Keratinocyte (primary cell): ENCODE measurements at regions not wholly inside any gene's neighbourhood (a gene's known extent, or its start where the extent isn't known, plus 50 kb on each side); places are given as distances from the start of the nearest gene placed in this dataset.
"Not testable (repeated sequence)": the region's sequence is repeated elsewhere in the genome, so short reads cannot be mapped to it uniquely, and the experiment has no call there.

ENCODE experiments used
- DNase-seq: peaks from one replicate; pipeline ENCODE4 v3.0.0-alpha.2; 2011; ENCODE audit warnings: low read depth, missing footprints, low spot score
- FAIRE-seq: peaks from 2 replicates; lab custom pipeline; 2011; peaks lifted over from hg19 to GRCh38; lab: Jason Lieb, UNC
- H2AFZ ChIP-seq: 2 replicates; pipeline ENCODE4 v1.6.0; 2012; ENCODE audit warnings: low read length, control low read depth, inconsistent platforms; ENCODE audit not compliant: control insufficient read depth
- H3K27ac ChIP-seq: 2 replicates; pipeline ENCODE4 v1.5.1; 2011; ENCODE audit warnings: low read length; ENCODE audit not compliant: control insufficient read depth, insufficient read depth
- H3K27me3 ChIP-seq: 3 replicates; pipeline ENCODE4 v1.6.0; 2011; ENCODE audit warnings: low read length; ENCODE audit not compliant: control insufficient read depth, insufficient read depth; ENCODE audit errors: extremely low read depth
- H3K36me3 ChIP-seq, 2 experiments: 2 replicates in 1 of 2; 3 replicates in 1 of 2; pipeline ENCODE4 v1.5.1; 2011; ENCODE audit warnings: low read length in 2 of 2, mild to moderate bottlenecking in 1 of 2; ENCODE audit not compliant: control insufficient read depth in 2 of 2, insufficient read depth in 2 of 2; ENCODE audit errors: extremely low read depth in 1 of 2
- H3K4me1 ChIP-seq: 3 replicates; pipeline ENCODE4 v1.5.1; 2011; ENCODE audit warnings: low read length; ENCODE audit not compliant: control insufficient read depth, insufficient read depth; ENCODE audit errors: extremely low read depth
- H3K4me2 ChIP-seq: 3 replicates; pipeline ENCODE4 v1.6.0; 2011; ENCODE audit warnings: low read depth, low read length; ENCODE audit not compliant: control insufficient read depth, insufficient read depth; ENCODE audit errors: extremely low read depth
- H3K4me3 ChIP-seq, 3 experiments: fragments of 200-600 bp in 1 of 3; sonication (generic) in 1 of 3; 2 replicates in 2 of 3; 3 replicates in 1 of 3; pipeline ENCODE4 v1.5.1; 2011 to 2016; ENCODE audit warnings: low read length in 3 of 3, mild to moderate bottlenecking in 3 of 3, control low read depth in 2 of 3, inconsistent platforms in 1 of 3, low read depth in 1 of 3, mixed read lengths in 1 of 3, mixed run types in 1 of 3, moderate library complexity in 1 of 3; ENCODE audit not compliant: control insufficient read depth in 2 of 3, insufficient read depth in 2 of 3; ENCODE audit errors: extremely low read depth in 1 of 3
- H3K79me2 ChIP-seq: 2 replicates; pipeline ENCODE4 v1.6.0; 2012; ENCODE audit warnings: low read length; ENCODE audit not compliant: control insufficient read depth, insufficient read depth
- H3K9ac ChIP-seq: 3 replicates; pipeline ENCODE4 v1.6.0; 2011; ENCODE audit warnings: low read length; ENCODE audit not compliant: control insufficient read depth, insufficient read depth; ENCODE audit errors: extremely low read depth
- H3K9me1 ChIP-seq: 3 replicates; pipeline ENCODE4 v1.6.0; 2011; ENCODE audit warnings: low read length; ENCODE audit not compliant: control insufficient read depth, insufficient read depth; ENCODE audit errors: extremely low read depth
- H3K9me3 ChIP-seq: 2 replicates; pipeline ENCODE4 v1.5.1; 2012; ENCODE audit warnings: low read depth, low read length; ENCODE audit not compliant: control insufficient read depth
- H4K20me1 ChIP-seq: 3 replicates; pipeline ENCODE4 v1.6.0; 2011; ENCODE audit warnings: low read length; ENCODE audit not compliant: control insufficient read depth, insufficient read depth; ENCODE audit errors: extremely low read depth
- CTCF ChIP-seq, 3 experiments: IDR thresholded peaks in 1 of 3; conservative IDR thresholded peaks in 1 of 3; optimal IDR thresholded peaks in 1 of 3; 2 replicates in 2 of 3; 3 replicates in 1 of 3; pipeline versions ENCODE3 to v1.5.1; 2011; ENCODE audit warnings: low read length in 3 of 3, mild to moderate bottlenecking in 3 of 3, moderate library complexity in 2 of 3, control low read depth in 1 of 3, inconsistent platforms in 1 of 3; ENCODE audit not compliant: insufficient read depth in 2 of 3; ENCODE audit errors: extremely low read depth in 1 of 3
- EZH2 ChIP-seq: IDR thresholded peaks from one replicate; pipeline ENCODE4 v1.6.1; 2012; ENCODE audit warnings: inconsistent platforms, mild to moderate bottlenecking, low read length, moderate library complexity
- dilution Hi-C: fragments of 300-500 bp; cut with MboI; formaldehyde crosslinking; loops from one replicate; pipeline ENCODE4 v1.7.0; 2020; ENCODE audit warnings: low sequenced_read_pairs; ENCODE audit not compliant: extremely low pct_ligation_motif_present

GRCh38 chr13:78045916-78046315 lies 127.3 kb upstream of the EDNRB start:
- Histone ChIP-seq H3K27ac (no peak overlapping the region), H3K4me1 (no peaks in the 10 kb centered on the region), H3K9me1 (no peaks in the 10 kb centered on the region), H3K36me3 (no peaks in the 10 kb centered on the region), H3K27me3 (no peaks in the 10 kb centered on the region), H3K9me3 (no peaks in the 10 kb centered on the region), H4K20me1 (no peaks in the 10 kb centered on the region), H2AFZ (no peak overlapping the region), H3K4me3 (no peak overlapping the region), H3K4me2 (no peak overlapping the region), H3K79me2 (no peaks in the 10 kb centered on the region), H3K9ac (no peak overlapping the region)
- TF ChIP-seq EZH2 (no peak), CTCF (optimal IDR thresholded peaks at IDR 0.05 in 1 of 3, IDR thresholded peaks at IDR 0.05 in 1 of 3, conservative IDR thresholded peaks at IDR 0.05 in 1 of 3; ENCODE audit: extremely low read depth in 1 of 3, insufficient read depth in 2 of 3, low read length in 3 of 3) (no peak)
- dilution Hi-C loops, result no loop called here
- no peak for DNase-seq
- no peak for FAIRE-seq

- H3K9me1 ChIP-seq, H4K20me1 ChIP-seq, H2AFZ ChIP-seq, H3K9ac ChIP-seq, H3K79me2 ChIP-seq, H3K4me2 ChIP-seq, H3K27ac ChIP-seq, H3K36me3 ChIP-seq, H3K4me1 ChIP-seq, H3K4me3 ChIP-seq, FAIRE-seq, H3K27me3 ChIP-seq, dilution Hi-C loops, H3K9me3 ChIP-seq, DNase-seq: not testable (repeated sequence)
These were observed 122.7 kb upstream of the EDNRB start for GRCh38 chr13:78041366-78041765.

GRCh38 chr13:78040205-78040830 lies 121.7 kb upstream of the EDNRB start:
- Histone ChIP-seq H3K27ac (no peak overlapping the region), H3K4me2 (no peak overlapping the region), H3K4me3 (no peak overlapping the region), H3K4me1 (no peaks in the 10 kb centered on the region), H3K9ac (no peak overlapping the region), H4K20me1 (no peaks in the 10 kb centered on the region), H3K27me3 (no peaks in the 10 kb centered on the region), H3K9me1 (no peaks in the 10 kb centered on the region), H3K36me3 (no peaks in the 10 kb centered on the region), H2AFZ (no peak overlapping the region), H3K9me3 (no peaks in the 10 kb centered on the region), H3K79me2 (no peaks in the 10 kb centered on the region)
- no peak for TF ChIP-seq EZH2
- no peak for TF ChIP-seq CTCF (optimal IDR thresholded peaks at IDR 0.05 in 1 of 3, IDR thresholded peaks at IDR 0.05 in 1 of 3, conservative IDR thresholded peaks at IDR 0.05 in 1 of 3; ENCODE audit: extremely low read depth in 1 of 3, insufficient read depth in 2 of 3, low read length in 3 of 3)
- dilution Hi-C loops, result no loop called here
- no peak for DNase-seq
- no peak for FAIRE-seq
